NOMO-1 (cell line): ENCODE measurements at regions not wholly inside any gene's neighbourhood (a gene's known extent, or its start where the extent isn't known, plus 50 kb on each side); places are given as distances from the start of the nearest gene placed in this dataset.

Experiments
- DNase-seq, 2 experiments: peaks; one replicate each; lab custom pipeline; 2025; ENCODE audit not compliant: unreplicated experiment in 2 of 2; lab: John Stamatoyannopoulos, UW

DNA sequence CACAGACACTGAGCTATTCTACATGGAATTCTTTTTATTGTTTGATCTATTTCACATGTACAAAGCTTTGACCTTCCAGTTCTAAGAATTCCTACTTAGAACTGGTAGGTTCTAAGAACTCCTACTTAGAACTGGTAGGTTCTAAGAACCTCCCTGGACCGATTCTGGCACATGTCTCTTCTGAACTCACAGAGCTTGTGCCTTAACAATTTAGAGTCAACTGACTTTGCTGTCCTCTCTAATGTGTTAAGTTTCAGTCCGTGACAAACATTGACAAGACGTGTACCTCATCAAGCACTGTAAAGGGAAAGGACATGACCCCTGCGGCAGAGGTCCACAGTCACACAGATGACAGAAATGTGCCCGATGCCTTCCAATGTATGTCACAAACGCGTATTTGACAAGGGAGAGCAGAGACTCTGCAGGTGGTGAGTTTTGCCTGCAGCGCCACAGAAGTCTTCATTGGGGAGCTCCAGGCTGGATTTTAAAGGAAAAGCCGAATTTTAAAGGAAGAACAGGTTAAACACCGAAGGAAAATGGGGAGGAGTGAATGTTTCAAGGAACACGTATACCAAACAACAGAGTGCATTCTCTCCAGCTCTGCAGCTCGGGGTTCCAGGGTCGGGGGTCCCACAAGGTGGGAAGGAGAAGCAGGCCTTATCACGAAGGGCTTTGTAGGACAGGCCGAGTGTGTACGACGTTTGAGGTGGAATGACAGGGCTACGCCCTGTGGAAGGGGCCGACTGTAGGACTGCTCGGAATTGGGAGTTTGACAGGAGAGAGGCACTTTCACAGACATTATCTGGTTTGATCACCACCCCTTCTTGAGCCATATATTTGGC is 161.1 kb upstream of the KLF14 start:
- no peak for DNase-seq

DNA sequence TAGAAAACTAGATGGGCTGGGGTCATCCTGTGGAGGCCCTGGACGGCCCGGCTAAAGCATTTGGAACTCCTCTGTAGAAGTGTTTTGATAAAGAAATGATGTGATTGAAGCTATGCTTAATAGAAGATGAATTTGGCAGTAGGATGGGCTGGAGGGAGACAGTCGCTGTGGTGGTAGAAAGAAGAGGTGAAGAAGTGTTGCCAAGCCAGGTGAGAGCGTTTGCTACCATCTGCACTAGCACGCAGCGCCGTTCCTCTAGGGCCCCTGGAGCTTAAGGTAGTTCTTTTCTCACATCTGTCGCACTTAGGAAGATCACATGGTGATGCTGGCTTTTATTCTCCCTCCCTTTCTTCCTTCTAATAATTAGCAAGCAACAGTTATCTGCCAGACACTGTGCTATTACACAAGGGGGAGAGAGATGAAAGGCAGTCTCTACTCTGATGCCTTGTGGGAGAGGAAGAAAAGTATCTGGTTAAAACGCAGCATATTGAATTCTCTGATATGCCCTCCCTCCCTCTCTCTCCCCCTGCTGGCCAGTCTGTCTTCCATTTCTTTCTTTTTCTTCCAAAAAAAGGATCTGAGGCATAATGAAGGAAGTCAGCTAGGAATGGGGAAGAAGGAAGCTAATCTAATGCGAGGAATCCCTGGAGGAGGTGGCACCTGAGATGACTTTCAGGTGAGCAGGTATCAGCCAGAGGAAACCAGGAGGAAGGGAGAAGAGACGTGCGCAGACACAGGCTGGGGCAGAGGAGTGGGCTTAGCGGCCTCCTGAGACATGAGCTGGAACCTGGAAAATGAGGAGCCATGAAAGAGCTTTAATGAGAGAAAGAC is 162.3 kb upstream of the KLF14 start:
- no peak for DNase-seq

DNA sequence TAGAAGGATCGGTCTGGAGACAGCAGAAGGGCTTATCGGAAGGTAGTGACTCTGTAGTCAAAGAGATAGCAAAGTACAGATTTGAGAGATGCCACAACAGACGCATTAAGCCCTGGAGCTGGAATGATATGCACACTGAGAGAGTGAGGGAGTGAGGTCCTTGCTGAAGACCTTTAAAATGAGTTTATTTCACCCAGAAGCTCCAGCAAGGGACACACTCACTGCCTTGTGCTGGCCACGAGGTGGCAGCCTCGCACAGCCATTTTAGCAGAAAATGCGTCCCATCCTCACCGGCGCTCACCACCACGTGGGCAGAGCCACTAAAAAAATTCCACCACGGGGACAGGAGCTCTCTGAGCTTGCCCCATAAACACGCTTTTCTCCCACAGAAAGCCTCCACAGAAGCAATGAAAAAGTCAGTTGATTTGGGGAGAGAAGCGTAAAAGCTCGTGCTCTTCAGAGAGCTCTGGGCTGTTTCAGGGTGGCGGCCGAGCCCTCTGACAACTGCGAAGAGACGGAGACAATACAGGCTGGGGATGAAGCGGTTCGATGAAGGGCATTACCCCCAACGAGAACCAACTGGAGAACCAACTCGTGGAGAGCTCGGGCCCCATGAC is 163.0 kb upstream of the KLF14 start:
- DNase-seq, result peak in 1 of 2 experiments; percentile 4

DNA sequence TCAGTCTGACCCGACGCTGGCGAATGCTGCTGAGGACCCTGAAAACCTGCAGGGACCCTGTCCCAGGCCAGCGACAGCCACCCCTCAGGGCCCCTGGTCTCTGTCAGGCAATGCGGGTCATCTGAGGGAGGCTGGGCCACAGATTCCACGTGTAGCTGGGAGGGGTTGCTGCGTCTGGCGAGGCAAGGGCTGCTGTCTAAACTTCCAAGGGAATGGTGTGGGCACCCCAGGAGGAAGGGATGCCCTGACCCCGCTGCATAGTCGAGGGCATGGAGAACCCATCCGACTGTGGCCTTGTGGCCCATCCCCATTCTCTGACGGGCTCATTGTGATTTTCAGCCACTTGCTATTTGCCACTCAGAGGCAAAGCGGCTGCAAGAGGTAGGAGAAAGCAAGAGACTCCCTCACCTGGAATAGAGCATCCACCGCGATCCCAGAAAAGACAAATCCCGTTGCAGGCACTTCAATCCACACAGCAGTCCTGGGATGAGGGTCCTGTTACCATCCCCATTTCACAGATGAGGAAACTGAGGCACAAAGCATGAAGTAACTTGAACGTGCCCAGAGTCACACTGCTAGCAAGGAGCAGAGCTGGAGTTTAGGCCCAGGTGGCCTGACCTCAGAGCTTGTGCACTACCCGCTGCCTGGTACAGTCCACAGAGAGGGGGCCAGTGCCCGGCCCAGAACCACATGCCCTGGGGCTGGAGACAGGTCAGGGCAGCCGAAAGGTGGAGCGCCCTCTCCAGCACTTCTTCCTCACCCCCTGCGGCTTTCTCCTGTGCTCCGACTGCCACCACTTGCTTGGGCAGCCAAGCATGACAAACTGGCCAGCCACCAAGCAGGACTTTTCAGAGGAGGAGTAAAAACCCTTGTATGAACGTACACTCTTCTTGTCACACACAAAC is 163.8 kb upstream of the KLF14 start:
- DNase-seq, result no peak

DNA sequence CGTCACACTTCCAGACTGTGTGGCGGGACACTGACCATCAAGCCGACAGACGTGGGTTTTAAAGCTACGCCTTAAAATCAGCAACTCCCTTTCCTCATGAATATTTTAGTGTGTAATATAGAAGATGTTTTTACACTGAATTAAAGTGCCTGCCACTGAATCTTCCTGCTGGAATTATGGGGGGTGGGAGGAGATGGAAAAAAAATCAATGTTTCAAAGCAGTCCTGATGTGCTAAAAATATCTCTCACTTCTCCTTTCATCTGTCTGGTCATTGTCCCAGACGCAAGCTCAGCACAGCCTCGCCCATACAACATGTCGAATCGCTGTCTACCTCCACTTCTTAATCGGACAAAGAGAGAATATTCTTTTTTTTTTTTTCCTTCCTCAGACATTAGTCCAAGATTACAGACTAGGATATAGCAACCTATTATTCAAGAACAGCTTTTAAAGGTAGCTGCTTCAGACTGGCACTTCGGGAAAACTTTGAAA is 165.1 kb upstream of the KLF14 start:
- peak in 1 of 2 experiments; percentile 7 for DNase-seq

DNA sequence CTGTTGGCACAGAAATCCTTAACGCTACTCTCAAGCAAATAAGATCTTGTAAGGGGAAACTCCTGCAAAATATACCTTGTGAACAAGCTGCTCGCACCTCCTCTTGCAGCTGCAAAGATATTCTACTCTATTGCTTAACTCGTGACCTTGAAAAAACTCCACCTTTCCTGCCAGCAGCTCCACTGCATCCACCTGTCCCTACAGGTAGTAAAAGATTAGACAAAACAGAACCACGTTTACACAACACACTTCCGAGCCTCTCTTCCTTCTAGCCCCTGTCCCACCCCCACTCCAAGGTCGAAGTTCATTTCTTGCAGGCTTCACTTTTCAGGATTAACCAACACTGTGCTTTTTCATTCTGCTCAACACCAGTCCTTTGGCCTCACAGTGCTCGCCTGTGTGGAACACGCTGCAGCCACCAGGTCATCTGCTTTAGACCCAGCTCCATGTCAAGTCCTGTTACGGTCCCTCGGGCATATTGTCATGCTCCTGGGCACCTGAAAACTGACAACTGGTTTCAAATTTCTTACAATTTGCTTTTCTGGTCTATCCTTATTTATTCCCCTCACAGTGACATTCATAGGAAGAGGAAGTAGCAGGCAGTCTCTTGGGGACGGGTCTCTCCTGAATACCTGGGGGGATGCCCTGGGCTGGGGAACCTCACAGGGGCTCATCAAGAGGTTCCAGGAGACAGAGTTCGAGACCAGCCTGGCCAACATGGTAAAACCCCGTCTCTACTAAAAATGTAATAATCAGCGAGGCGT is 165.8 kb upstream of the KLF14 start:
- DNase-seq, result no peak

DNA sequence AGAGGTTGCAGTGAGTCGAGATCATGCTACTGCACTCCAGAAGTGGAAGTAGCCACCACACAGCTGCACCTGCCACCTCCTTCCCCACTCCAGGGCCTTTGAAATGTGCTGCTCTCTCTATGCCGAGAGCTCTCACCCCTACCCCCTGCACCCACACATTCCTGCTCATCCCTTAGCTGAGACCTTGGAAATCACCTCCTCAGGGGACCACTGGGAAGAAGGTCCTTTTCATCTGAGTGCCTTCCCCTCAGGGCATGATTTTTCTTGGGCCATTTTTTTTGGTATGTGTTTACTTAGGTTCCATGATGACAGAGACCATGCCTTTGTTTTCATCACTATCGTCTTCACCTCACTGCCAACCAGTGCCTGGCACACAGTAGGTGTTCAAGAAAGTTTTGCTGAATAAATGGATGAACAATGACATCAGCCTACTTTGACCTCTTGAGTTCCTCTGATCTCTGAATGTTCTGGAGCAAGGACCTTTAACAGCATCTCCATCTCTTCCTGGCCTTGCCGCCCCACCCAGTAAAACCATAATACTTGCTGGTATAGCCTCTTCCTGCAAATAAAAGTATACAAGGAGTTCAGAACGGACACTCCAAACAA is 166.6 kb upstream of the KLF14 start:
- DNase-seq, result no peak

DNA sequence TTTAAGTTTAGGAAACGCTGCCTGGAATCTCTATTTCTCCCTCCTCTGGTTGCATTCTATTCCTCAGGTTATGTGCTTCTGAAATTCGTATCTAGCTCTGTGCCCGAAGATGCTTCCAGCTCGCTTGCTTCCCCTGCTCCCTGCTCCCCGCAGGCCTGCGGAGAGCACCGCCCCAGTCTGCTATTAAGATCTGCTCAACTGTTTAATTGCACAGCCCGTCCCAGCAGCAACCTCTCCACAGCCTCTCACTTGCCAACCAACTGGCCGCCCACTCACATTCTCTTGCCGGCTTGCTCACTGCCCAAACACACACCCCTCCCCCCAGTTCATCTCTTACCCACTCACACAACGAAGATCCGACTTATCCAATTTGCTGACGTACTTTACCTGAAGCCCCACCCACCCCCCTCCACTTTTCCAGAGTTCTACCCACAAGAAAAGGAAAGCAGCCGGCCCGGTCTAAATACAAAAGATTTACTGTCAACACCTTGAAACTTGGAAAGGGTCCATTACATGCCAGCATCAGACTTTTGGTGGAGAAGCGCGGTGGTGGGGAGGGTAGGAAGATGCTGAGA is 167.3 kb upstream of the KLF14 start:
- no peak for DNase-seq

DNA sequence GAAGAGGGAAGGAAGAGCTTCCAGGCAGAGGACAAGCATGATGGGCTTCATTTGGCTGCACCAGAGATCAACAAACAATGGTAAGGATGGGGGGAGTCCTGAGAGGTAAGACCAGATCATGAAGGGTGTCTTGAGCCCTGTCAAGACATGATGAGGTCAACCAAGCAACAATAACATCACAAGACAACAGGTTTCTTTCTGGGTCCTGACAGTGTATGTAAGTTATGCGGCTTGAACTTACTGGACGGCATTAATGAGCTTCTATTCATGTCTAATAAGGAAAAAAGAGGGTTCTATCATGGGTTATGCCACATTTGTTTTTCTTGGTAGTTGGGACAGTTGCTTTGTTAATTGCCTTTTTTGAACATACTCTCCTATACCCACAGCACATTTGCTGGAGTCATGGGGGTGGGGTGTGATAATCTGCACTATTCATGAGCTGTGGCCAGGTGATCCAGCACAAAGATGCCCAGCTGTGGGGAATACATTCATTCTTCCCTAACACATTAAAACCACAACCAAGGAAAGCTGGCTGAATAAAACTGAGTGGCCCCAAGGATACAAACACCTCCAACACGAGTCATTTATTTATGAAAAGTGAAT is 168.8 kb upstream of the KLF14 start:
- DNase-seq, result no peak

DNA sequence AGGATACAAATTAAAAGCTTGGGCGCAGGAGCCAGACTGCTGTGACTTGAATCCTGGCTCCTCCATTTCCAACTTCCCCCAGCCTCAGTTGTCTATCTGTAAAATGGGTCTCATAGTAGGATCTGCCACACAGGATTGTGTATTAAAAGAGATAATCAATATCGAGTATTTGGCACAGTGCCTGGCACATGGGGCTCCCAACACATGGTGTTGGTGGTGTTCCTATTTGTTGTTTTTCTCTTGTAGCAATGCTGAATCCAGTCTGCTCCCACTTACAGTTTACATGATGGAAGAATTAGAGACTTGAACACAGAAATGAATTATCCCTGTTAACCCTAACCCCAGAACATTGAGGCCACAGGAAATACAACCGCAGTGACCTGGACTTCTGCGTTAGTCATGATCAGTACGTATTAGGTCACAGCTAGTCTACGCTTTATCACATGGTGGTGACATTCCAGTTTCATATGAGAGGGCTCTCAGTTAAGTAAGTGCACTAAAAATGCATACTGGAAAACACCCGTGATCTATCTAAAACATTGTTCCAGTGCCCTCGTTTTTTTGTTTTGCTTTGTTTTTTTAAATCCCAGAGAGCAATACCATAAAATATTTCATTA is 169.5 kb upstream of the KLF14 start:
- DNase-seq, result peak in 1 of 2 experiments; percentile 60

DNA sequence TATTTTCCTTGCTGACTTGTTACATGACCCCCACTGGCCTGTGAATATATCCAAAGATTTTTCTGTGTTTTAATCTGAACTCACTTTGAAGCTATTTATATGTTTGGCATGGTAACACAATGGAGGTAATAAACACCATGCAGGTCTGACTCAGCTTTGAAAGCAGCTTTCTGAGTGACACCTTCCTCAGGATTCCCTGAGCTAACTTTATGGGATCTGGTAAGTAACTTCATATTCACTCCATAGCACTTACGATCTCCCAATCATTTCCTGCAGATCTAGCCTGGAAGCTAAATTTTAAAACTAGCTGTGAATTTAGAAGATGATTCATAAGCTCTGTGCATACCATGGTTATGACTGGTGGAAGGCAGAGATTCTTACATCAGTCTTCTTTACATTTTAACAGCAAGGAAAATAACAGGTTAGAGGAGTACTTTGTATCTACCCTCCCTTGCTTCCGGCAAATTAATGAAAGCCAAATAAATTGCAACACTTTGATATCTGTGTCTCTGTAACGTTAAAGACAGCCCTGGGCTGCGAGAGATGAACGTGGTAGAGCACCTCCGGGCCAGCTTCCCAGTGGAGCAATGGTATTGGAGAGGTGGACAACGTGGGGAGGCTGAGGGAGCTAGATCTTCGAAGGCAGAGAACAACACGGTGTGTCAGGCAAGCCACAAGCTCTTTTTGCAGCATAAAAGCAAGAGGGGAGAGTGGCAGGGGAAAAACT is 170.2 kb upstream of the KLF14 start:
- DNase-seq, result no peak

DNA sequence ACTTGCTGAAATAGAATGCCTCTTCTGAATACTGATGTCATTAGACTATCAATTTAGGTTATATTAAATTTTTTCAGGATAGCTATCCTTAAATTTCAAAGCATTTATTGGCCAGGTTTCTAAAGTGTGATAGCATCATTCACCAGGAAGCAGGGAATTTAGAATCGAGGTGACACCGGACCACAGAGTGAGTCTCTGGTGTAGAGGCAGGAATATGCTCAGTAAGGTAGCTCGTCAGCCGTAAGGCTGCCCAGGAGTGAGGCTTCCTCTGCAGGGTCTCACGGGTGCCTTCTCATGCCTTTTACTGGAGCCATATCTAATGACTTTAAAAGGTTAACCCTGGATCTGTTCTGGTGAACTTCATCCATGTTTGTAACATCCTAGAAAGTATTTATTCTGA is 170.8 kb upstream of the KLF14 start:
- no peak for DNase-seq

DNA sequence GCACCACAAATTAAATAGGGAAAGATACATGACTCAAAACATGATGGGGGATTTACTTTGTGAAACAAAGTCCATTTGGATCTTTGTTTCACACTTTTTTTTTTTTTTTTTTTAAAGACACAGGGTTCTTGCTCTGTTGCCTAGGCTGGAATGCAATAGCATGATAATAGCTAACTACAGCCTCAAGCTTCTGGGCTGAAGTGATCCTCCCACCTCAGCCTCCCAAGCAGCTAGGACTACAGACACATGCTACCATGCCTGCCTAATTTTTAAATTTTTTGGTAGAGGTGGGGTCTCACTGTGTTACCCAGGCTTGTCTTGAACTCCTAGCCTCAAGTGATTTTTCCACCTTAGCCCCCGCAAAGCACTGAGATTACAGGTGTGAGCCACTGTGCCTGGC is 172.6 kb upstream of the KLF14 start:
- no peak for DNase-seq

DNA sequence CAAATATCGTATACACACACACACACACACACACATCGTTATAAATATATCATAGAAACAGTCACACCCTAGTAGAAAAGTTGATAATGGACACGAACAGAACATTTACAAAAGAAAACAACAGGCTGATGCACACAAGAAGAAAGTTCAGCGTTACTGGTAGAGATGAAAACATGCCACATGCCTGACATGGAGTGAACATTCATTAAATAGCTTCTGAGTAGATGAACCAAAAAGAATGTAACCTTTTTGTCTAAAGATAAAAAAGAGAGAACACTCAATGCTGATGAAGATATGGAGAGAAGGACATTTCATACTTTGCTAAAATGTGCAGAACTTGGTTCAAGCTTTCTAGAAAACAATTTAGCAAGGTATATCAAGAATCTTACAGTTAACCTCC is 173.4 kb upstream of the KLF14 start:
- DNase-seq, result no peak

DNA sequence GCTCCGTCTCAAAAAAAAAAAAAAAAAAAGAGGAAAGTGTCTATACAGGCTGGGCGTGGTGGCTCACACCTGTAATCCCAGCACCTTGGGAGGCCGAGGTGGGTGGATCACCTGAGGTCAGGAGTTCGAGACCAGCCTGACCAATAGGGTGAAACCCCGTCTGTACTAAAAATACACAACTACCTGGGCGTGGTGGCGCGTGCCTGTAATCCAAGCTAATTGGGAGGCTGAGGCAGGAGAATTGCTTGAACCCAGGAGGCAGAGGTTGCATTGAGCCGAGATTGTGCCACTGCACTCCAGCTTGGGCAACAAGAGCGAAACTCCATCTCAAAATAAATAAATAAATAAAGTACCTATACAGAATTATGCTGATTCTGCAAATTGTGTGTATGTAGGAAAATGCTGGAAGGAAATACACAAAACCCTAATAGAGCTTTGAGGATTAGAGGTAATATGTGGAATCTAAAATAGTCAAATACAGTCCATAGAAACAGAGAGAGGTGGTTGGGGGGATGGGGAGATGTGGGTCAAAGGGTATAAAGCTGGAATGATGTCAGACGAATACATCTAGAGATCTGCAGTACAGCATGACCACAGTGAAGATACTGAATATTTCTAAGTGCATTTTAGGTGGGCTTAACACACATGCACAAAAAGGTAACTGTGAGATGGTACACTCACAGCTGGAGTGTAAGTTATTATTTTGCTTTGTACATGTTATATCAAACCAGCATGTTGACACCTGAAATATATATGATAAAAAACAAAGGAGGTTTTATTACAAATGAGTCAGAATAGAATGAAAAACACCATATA is 174.5 kb upstream of the KLF14 start:
- DNase-seq, result no peak

DNA sequence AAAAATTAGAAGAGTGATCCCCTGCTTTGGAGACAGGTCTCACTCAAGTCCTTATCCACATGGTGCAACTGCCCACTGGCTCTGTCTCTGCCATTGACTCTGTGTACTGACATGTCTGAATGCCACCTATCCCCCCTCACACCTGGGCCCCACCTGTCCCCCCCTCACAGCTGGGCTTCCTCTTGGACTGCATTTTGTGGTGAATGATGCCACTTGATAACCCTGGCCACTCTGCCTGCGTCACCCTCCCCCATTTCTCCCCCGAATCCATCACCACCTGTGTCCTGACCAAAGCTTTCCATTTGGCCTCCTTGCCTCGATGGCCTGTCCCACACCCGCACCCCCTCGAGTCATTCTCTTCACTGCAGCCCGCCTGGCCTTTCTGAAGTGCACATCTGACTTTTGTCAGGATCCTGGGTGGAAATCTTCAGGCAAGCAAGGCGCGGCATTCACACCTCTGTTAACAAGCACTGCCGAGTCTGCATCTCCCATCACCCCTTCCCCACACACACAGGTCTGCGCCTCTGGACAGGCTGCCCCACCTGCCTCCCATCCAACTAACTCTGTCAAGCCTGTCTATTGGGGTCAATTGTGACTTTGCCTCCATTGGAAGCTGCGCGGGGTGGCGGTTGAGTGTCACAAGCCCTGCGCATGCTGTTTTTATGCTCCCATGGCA is 175.3 kb upstream of the KLF14 start:
- no peak for DNase-seq
